ENCODE measurements at regions not wholly inside any gene's neighbourhood (a gene's known extent, or its start where the extent isn't known, plus 50 kb on each side); places are given as distances from the start of the nearest gene placed in this dataset.

- TF ChIP-seq CTCF (IDR thresholded peaks at IDR 0.05; ENCODE audit: extremely low read depth in 1 of 2, insufficient read depth in 1 of 2, low read depth in 1 of 2, low read length in 2 of 2) (no peak), POLR2AphosphoS5 (IDR thresholded peaks at IDR 0.05; ENCODE audit: insufficient read depth, low read depth, low read length) (no peak), JUN (IDR thresholded peaks at IDR 0.05; ENCODE audit: borderline replicate concordance, insufficient read depth, insufficient read length, low read depth) (no peak), POLR2A (IDR thresholded peaks at IDR 0.05; ENCODE audit: low read depth, low read length) (no peak), EZH2 (IDR thresholded peaks at IDR 0.05; ENCODE audit: borderline replicate concordance, low read depth, low read length, severe bottlenecking) (no peak)
Observed at GRCh38 chr5:124220418-124220817, 526.0 kb downstream of the ZNF608 start.

Data from endothelial cell of umbilical vein (primary cell).